GM21619 (cell line): ENCODE measurements at regions not wholly inside any gene's neighbourhood (a gene's known extent, or its start where the extent isn't known, plus 50 kb on each side); places are given as distances from the start of the nearest gene placed in this dataset.

Experiments
- ATAC-seq: cut with Tn5 transposase; IDR thresholded peaks from one replicate; pipeline ENCODE4 v1.9.1; 2021; ENCODE audit not compliant: unreplicated experiment

- no peak for ATAC-seq
Observed at GRCh38 chr18:21996351-21996826, 173.0 kb upstream of the GATA6 start.

- ATAC-seq: no peak
Observed at GRCh38 chr18:21997207-21998143, 171.9 kb upstream of the GATA6 start.

GRCh38 chr18:21998486-21998885 lies 170.9 kb upstream of the GATA6 start:
- ATAC-seq: no peak

GRCh38 chr18:22001912-22002487 lies 167.4 kb upstream of the GATA6 start:
- no peak for ATAC-seq

- no peak for ATAC-seq
Observed at GRCh38 chr18:22005191-22005841, 164.1 kb upstream of the GATA6 start.

- ATAC-seq: no peak
Observed at GRCh38 chr18:22006458-22006857, 162.9 kb upstream of the GATA6 start.

- ATAC-seq: no peak
Observed at GRCh38 chr18:22009242-22009641, 160.1 kb upstream of the GATA6 start.

- no peak for ATAC-seq
Observed at GRCh38 chr18:22013993-22014392, 155.4 kb upstream of the GATA6 start.

GRCh38 chr18:22015156-22015555 lies 154.2 kb upstream of the GATA6 start:
- ATAC-seq: no peak

GRCh38 chr18:22018366-22018765 lies 151.0 kb upstream of the GATA6 start:
- ATAC-seq: no peak

GRCh38 chr18:22019193-22019592 lies 150.2 kb upstream of the GATA6 start:
- ATAC-seq: no peak

- ATAC-seq: no peak
Observed at GRCh38 chr18:22020127-22020866, 149.1 kb upstream of the GATA6 start.

GRCh38 chr18:22020867-22021370 lies 148.5 kb upstream of the GATA6 start:
- no peak for ATAC-seq

- no peak for ATAC-seq
Observed at GRCh38 chr18:22021701-22022100, 147.7 kb upstream of the GATA6 start.

GRCh38 chr18:22024924-22025323 lies 144.5 kb upstream of the GATA6 start:
- ATAC-seq: no peak

- no peak for ATAC-seq
Observed at GRCh38 chr18:22026362-22026761, 143.0 kb upstream of the GATA6 start.

GRCh38 chr18:22026889-22027288 lies 142.5 kb upstream of the GATA6 start:
- ATAC-seq: no peak

GRCh38 chr18:22031611-22032010 lies 137.8 kb upstream of the GATA6 start:
- no peak for ATAC-seq

GRCh38 chr18:22032392-22032961 lies 136.9 kb upstream of the GATA6 start:
- no peak for ATAC-seq

GRCh38 chr18:22033085-22033484 lies 136.3 kb upstream of the GATA6 start:
- no peak for ATAC-seq

GRCh38 chr18:22034276-22034675 lies 135.1 kb upstream of the GATA6 start:
- ATAC-seq: no peak
